Right lobe of liver (tissue), 4 donors: ENCODE measurements at regions not wholly inside any gene's neighbourhood (a gene's known extent, or its start where the extent isn't known, plus 50 kb on each side); places are given as distances from the start of the nearest gene placed in this dataset.

Experiments
- CTCF ChIP-seq, 4 donors: fragments of 200-600 bp in 3 of 4; fragments of 450-650 bp in 1 of 4; IDR thresholded peaks; one replicate each; pipeline versions ENCODE4 v1.5.1 to v1.8.0; 2016 to 2022; ENCODE audit warnings: antibody characterized with exemption in 4 of 4, mild to moderate bottlenecking in 2 of 4
- POLR2A ChIP-seq: fragments of 450-650 bp; IDR thresholded peaks from one replicate; pipeline ENCODE4 v1.6.1; 2017; ENCODE audit warnings: antibody characterized with exemption, mild to moderate bottlenecking
- donor health status: DM: no; HTN: no; CAD: no.
- donor health status: DM: no; HTN: no; CAD: no.
- donor health status: DM: no; HTN: yes; CAD: no.

DNA sequence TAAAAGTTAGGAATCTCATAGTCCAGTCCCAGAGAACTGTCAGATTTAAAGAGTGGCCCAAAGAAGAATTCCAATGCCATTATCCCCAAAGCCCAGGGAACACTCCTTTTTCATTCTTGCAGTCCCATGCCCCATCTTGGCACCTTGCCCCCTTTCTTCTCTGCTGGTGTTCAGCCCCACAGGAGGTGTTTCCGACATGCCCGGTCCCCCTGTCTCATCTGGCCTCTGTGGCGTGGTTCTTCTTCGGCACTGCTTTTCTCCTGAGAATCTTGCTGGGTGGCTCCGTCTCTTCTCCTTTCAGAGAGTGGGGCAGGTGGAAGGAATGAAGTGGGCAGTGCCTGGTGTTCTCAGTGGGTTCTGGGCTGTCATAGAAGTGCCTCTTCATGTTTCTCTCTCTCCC lies 64.7 kb downstream of the VCPKMT start:
- TF ChIP-seq CTCF (IDR thresholded peaks at IDR 0.05) (no peak), POLR2A (no peak)
